ENCODE measurements at regions not wholly inside any gene's neighbourhood (a gene's known extent, or its start where the extent isn't known, plus 50 kb on each side); places are given as distances from the start of the nearest gene placed in this dataset.

DNA sequence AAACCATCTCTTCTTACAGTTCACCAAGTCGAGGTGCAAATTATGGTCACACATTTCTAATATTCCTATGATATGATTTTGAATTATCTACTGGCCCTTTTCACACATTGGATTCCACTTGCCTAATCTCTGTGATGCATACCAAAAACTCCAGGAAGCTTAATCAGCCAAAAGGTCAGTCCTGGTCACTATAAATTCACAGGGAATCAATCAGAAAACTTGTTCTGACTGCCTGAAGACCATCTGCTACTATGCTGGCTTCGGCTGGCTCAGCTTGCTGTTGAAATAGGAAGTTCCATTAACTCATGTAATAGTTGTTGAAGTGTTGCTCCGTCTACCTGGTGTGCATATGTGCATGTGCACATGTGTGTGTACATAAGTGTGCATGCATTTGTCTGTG lies 142.8 kb upstream of the FLRT2 start:
- TF ChIP-seq, protein P1, sequence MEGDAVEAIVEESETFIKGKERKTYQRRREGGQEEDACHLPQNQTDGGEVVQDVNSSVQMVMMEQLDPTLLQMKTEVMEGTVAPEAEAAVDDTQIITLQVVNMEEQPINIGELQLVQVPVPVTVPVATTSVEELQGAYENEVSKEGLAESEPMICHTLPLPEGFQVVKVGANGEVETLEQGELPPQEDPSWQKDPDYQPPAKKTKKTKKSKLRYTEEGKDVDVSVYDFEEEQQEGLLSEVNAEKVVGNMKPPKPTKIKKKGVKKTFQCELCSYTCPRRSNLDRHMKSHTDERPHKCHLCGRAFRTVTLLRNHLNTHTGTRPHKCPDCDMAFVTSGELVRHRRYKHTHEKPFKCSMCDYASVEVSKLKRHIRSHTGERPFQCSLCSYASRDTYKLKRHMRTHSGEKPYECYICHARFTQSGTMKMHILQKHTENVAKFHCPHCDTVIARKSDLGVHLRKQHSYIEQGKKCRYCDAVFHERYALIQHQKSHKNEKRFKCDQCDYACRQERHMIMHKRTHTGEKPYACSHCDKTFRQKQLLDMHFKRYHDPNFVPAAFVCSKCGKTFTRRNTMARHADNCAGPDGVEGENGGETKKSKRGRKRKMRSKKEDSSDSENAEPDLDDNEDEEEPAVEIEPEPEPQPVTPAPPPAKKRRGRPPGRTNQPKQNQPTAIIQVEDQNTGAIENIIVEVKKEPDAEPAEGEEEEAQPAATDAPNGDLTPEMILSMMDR (IDR thresholded peaks at IDR 0.05), result no peak
- no peak for TF ChIP-seq POLR2A (IDR thresholded peaks at IDR 0.05)
